ENCODE measurements at regions not wholly inside any gene's neighbourhood (a gene's known extent, or its start where the extent isn't known, plus 50 kb on each side); places are given as distances from the start of the nearest gene placed in this dataset.

DNA sequence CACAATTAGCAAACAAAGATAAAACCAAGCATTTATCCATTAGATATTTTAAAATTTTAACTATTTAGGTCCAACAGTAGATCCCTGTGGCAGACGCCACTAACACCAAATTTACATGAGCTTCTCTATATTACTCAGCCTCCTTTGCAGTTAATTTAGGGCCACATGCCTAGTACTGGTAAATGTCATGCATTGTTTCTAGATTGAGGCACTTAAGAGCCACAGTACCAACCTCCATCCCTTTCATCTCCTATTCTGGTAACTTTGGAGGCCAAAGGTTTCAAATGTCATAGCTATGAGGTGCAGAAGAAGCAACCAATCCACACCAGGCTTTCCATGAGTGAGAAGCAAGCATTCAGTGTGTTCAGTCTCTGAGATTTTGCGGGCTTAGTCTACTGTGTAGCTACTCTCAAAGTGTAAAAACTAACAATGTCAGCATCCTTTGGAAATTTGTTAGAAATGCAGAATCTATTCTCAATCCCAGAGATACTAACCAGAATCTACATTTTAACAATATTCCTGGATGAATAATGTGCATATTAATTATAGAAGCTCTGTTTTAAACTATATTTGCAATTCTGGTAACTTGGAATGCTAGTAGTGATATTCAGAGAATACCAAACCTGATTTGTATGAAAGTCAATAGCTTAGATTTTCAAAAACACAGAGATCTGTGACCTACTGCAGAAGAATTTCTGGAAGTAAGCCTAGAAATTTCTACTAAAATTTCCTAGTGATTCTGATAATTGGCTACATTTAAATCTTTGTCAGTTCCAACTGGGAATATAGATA, 206.3 kb upstream of the CD96 start:
- H3K36me3 ChIP-seq (ENCODE audit: insufficient read depth, low read length): no peaks in the 10 kb centered on the region
- H2AFZ ChIP-seq (ENCODE audit: low read length): 0 out of 2 replicates have a peak overlapping the region, but pooled peaks have one; percentile 13
- H3K27me3 ChIP-seq (ENCODE audit: insufficient read depth, low read length, poor library complexity, severe bottlenecking): no peaks in the 10 kb centered on the region
- H3K4me1 ChIP-seq (ENCODE audit: insufficient read depth, low read length, poor library complexity, severe bottlenecking): peaks cover 23% of the 10 kb centered on the region
- TF ChIP-seq, protein P1, sequence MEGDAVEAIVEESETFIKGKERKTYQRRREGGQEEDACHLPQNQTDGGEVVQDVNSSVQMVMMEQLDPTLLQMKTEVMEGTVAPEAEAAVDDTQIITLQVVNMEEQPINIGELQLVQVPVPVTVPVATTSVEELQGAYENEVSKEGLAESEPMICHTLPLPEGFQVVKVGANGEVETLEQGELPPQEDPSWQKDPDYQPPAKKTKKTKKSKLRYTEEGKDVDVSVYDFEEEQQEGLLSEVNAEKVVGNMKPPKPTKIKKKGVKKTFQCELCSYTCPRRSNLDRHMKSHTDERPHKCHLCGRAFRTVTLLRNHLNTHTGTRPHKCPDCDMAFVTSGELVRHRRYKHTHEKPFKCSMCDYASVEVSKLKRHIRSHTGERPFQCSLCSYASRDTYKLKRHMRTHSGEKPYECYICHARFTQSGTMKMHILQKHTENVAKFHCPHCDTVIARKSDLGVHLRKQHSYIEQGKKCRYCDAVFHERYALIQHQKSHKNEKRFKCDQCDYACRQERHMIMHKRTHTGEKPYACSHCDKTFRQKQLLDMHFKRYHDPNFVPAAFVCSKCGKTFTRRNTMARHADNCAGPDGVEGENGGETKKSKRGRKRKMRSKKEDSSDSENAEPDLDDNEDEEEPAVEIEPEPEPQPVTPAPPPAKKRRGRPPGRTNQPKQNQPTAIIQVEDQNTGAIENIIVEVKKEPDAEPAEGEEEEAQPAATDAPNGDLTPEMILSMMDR (conservative IDR thresholded peaks at IDR 0.05; ENCODE audit: low read length): no peak
- no peak for TF ChIP-seq EZH2phosphoT487 (IDR thresholded peaks at IDR 0.05; ENCODE audit: borderline replicate concordance)
- H3K79me2 ChIP-seq (ENCODE audit: insufficient read depth, low read length): no peaks in the 10 kb centered on the region
- peak overlapping the region; percentile 60 for H3K4me2 ChIP-seq (ENCODE audit: low read depth, low read length, poor library complexity, severe bottlenecking)
- H3K9ac ChIP-seq (ENCODE audit: low read depth, low read length, poor library complexity, severe bottlenecking): no peak overlapping the region
- no peaks in the 10 kb centered on the region for H4K20me1 ChIP-seq (ENCODE audit: insufficient read depth, low read length, poor library complexity, severe bottlenecking)
- H3K4me3 ChIP-seq (ENCODE audit: low read length, poor library complexity, severe bottlenecking): no peak overlapping the region
- H3K9me2 ChIP-seq (replicated peaks; ENCODE audit: low read depth, low read length): no peaks in the 10 kb centered on the region
- no peaks in the 10 kb centered on the region for H3K9me3 ChIP-seq (ENCODE audit: insufficient read depth, low read depth, low read length)
- H3F3A ChIP-seq (ENCODE audit: low read depth): 0 out of 2 replicates have a peak, but pooled peaks cover 4% of the 10 kb centered on the region

DNA sequence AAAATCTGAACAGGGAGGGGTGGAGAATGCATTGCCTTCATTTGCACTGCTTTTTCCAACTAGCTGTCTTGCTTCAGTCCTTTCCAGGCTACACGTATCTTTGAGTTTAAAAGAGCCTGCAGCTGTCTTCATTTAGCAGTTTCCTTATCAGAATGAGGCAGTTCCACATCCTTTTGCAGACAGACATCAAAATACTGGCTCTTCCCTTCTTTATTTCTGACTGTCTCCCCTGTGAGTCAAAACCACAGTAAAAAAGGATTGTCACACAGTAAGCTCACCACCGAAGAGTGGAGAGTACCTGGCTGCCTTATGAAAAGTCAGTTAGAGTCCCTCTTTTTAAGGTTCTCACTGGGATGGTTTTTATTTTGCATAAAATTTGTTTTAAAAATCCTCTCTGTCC, 205.5 kb upstream of the CD96 start:
- H3K9me2 ChIP-seq (replicated peaks; ENCODE audit: low read depth, low read length): no peaks in the 10 kb centered on the region
- H3K4me3 ChIP-seq (ENCODE audit: low read length, poor library complexity, severe bottlenecking): peak overlapping the region; percentile 52
- peak overlapping the region; percentile 49 for H3K9ac ChIP-seq (ENCODE audit: low read depth, low read length, poor library complexity, severe bottlenecking)
- peak overlapping the region; percentile 60 for H3K4me2 ChIP-seq (ENCODE audit: low read depth, low read length, poor library complexity, severe bottlenecking)
- H3K4me1 ChIP-seq (ENCODE audit: insufficient read depth, low read length, poor library complexity, severe bottlenecking): peaks cover 23% of the 10 kb centered on the region
- TF ChIP-seq EZH2phosphoT487 (IDR thresholded peaks at IDR 0.05; ENCODE audit: borderline replicate concordance): no peak
- TF ChIP-seq, protein P1 (conservative IDR thresholded peaks at IDR 0.05; ENCODE audit: low read length): no peak
- H3K79me2 ChIP-seq (ENCODE audit: insufficient read depth, low read length): no peaks in the 10 kb centered on the region
- 0 out of 2 replicates have a peak, but pooled peaks cover 4% of the 10 kb centered on the region for H3F3A ChIP-seq (ENCODE audit: low read depth)
- H3K27me3 ChIP-seq (ENCODE audit: insufficient read depth, low read length, poor library complexity, severe bottlenecking): no peaks in the 10 kb centered on the region
- no peaks in the 10 kb centered on the region for H3K36me3 ChIP-seq (ENCODE audit: insufficient read depth, low read length)
- H4K20me1 ChIP-seq (ENCODE audit: insufficient read depth, low read length, poor library complexity, severe bottlenecking): no peaks in the 10 kb centered on the region
- H3K9me3 ChIP-seq (ENCODE audit: insufficient read depth, low read depth, low read length): no peaks in the 10 kb centered on the region
- H2AFZ ChIP-seq (ENCODE audit: low read length): peak overlapping the region; percentile 67; the same call in 1 of the 2 replicates

DNA sequence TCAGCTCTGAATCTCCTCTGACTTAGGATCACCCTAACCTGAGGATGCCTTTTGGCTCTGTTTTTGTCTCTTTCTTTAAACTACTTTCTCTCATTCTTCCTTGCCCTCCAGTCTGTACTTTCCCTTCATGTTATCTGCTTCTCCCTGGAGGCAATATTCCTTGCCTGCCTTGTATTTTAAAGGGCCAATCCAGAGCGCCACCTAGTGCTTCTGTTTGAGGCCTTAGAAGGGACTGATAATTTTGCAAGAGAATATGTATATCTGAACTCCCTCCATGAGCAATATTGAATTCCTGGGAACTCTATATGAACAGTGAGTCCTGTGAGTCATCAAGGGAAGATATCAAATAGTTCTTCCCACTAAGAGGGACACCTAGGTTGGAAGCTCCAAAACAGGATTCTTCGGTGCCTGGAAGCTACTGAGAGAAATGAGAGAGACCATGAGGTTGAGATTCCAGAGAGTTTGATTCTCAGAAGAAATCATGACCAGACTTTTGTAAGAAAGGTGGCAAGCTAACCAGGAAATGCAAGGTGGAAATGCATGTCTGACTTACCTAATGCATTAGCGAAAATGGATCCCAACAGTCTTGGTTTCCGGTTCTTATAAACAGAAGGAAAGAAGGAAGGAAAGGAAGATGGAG, 203.8 kb upstream of the CD96 start:
- Histone ChIP-seq H3K79me2 (ENCODE audit: insufficient read depth, low read length) (no peaks in the 10 kb centered on the region), H2AFZ (ENCODE audit: low read length) (no peak overlapping the region; the same call in 1 of the 2 replicates), H3K4me1 (ENCODE audit: insufficient read depth, low read length, poor library complexity, severe bottlenecking) (peaks cover 23% of the 10 kb centered on the region), H3K27me3 (ENCODE audit: insufficient read depth, low read length, poor library complexity, severe bottlenecking) (no peaks in the 10 kb centered on the region), H3K9ac (ENCODE audit: low read depth, low read length, poor library complexity, severe bottlenecking) (no peak overlapping the region), H3K9me2 (replicated peaks; ENCODE audit: low read depth, low read length) (no peaks in the 10 kb centered on the region), H4K20me1 (ENCODE audit: insufficient read depth, low read length, poor library complexity, severe bottlenecking) (no peaks in the 10 kb centered on the region), H3K4me2 (ENCODE audit: low read depth, low read length, poor library complexity, severe bottlenecking) (no peak overlapping the region), H3K36me3 (ENCODE audit: insufficient read depth, low read length) (no peaks in the 10 kb centered on the region), H3F3A (ENCODE audit: low read depth) (0 out of 2 replicates have a peak, but pooled peaks cover 4% of the 10 kb centered on the region), H3K9me3 (ENCODE audit: insufficient read depth, low read depth, low read length) (no peaks in the 10 kb centered on the region), H3K4me3 (ENCODE audit: low read length, poor library complexity, severe bottlenecking) (no peak overlapping the region)
- TF ChIP-seq EZH2phosphoT487 (IDR thresholded peaks at IDR 0.05; ENCODE audit: borderline replicate concordance): no peak
- TF ChIP-seq, protein P1 (conservative IDR thresholded peaks at IDR 0.05; ENCODE audit: low read length): peak; percentile 99

Data from Loucy (cell line).